HL-60 (cell line): ENCODE measurements at regions not wholly inside any gene's neighbourhood (a gene's known extent, or its start where the extent isn't known, plus 50 kb on each side); places are given as distances from the start of the nearest gene placed in this dataset.

ENCODE experiments used
- DNase-seq, 2 experiments: peaks; one replicate each; pipeline ENCODE4 v3.0.0-alpha.2; 2010 to 2020; ENCODE audit warnings: low read depth in 1 of 2, low spot score in 1 of 2
- H3K27ac ChIP-seq: fragments of 250-450 bp; sonication (Bioruptor Pico); replicated peaks from 2 replicates; pipeline ENCODE4 v1.5.1; 2020; ENCODE audit warnings: mild to moderate bottlenecking, moderate library complexity
- H3K27me3 ChIP-seq: fragments of 250-450 bp; sonication (Bioruptor Pico); 2 replicates; pipeline ENCODE4 v1.5.1; 2021; ENCODE audit warnings: mild to moderate bottlenecking, moderate library complexity; ENCODE audit not compliant: insufficient read depth, poor library complexity, severe bottlenecking
- H3K4me3 ChIP-seq: replicated peaks from 2 replicates; pipeline ENCODE4 v1.5.1; 2011; ENCODE audit warnings: mild to moderate bottlenecking, control low read depth, low read length; ENCODE audit not compliant: insufficient read depth
- GABPA ChIP-seq: IDR thresholded peaks from 2 replicates; pipeline ENCODE4 v1.6.1; 2012; ENCODE audit warnings: low read depth
- POLR2AphosphoS5 ChIP-seq: IDR thresholded peaks from 2 replicates; pipeline ENCODE4 v1.6.1; 2012; ENCODE audit warnings: low read depth
- SPI1 ChIP-seq: IDR thresholded peaks from 2 replicates; pipeline ENCODE4 v1.6.1; 2012; ENCODE audit warnings: low read depth, mild to moderate bottlenecking, borderline replicate concordance
- TF ChIP-seq, protein P1 (sequence below): IDR thresholded peaks from 2 replicates; pipeline ENCODE4 v1.6.1; 2012; ENCODE audit warnings: low read depth; ENCODE audit not compliant: insufficient replicate concordance
- TF ChIP-seq, protein P2 (sequence below): IDR thresholded peaks from one replicate; pipeline ENCODE4 v1.5.1; 2011; ENCODE audit warnings: low read length, control low read depth, inconsistent platforms; ENCODE audit not compliant: insufficient read depth

DNA sequence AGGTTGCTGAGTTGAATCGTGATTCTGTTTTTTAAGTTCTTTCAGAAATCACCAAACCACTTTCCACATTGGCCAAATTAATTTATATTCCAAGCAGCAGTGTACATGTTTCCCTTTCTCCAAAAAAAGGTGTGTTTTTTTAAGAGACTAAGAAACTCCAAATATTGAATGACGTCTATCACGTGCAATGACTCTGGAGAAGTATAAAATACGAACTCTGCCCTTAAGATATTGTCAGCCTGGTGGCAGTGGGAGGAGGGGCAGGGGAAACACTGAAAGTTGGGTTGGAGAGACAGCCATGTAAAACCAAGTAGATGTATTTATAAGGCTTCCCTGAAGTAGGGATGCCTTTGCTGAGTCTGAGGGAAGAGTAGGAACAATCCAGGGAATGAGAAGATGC lies 50.1 kb upstream of the DHRS4 start:
- TF ChIP-seq POLR2AphosphoS5, result no peak
- TF ChIP-seq GABPA, result no peak
- TF ChIP-seq SPI1, result no peak
- TF ChIP-seq, protein P1, sequence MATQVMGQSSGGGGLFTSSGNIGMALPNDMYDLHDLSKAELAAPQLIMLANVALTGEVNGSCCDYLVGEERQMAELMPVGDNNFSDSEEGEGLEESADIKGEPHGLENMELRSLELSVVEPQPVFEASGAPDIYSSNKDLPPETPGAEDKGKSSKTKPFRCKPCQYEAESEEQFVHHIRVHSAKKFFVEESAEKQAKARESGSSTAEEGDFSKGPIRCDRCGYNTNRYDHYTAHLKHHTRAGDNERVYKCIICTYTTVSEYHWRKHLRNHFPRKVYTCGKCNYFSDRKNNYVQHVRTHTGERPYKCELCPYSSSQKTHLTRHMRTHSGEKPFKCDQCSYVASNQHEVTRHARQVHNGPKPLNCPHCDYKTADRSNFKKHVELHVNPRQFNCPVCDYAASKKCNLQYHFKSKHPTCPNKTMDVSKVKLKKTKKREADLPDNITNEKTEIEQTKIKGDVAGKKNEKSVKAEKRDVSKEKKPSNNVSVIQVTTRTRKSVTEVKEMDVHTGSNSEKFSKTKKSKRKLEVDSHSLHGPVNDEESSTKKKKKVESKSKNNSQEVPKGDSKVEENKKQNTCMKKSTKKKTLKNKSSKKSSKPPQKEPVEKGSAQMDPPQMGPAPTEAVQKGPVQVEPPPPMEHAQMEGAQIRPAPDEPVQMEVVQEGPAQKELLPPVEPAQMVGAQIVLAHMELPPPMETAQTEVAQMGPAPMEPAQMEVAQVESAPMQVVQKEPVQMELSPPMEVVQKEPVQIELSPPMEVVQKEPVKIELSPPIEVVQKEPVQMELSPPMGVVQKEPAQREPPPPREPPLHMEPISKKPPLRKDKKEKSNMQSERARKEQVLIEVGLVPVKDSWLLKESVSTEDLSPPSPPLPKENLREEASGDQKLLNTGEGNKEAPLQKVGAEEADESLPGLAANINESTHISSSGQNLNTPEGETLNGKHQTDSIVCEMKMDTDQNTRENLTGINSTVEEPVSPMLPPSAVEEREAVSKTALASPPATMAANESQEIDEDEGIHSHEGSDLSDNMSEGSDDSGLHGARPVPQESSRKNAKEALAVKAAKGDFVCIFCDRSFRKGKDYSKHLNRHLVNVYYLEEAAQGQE, result no peak
- TF ChIP-seq, protein P2, sequence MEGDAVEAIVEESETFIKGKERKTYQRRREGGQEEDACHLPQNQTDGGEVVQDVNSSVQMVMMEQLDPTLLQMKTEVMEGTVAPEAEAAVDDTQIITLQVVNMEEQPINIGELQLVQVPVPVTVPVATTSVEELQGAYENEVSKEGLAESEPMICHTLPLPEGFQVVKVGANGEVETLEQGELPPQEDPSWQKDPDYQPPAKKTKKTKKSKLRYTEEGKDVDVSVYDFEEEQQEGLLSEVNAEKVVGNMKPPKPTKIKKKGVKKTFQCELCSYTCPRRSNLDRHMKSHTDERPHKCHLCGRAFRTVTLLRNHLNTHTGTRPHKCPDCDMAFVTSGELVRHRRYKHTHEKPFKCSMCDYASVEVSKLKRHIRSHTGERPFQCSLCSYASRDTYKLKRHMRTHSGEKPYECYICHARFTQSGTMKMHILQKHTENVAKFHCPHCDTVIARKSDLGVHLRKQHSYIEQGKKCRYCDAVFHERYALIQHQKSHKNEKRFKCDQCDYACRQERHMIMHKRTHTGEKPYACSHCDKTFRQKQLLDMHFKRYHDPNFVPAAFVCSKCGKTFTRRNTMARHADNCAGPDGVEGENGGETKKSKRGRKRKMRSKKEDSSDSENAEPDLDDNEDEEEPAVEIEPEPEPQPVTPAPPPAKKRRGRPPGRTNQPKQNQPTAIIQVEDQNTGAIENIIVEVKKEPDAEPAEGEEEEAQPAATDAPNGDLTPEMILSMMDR, result no peak
- DNase-seq, result no peak
- no peak overlapping the region for H3K4me3 ChIP-seq
- H3K27ac ChIP-seq, result no peak overlapping the region
- H3K27me3 ChIP-seq, result no peaks in the 10 kb centered on the region
